Mesendoderm (in vitro differentiated cells): ENCODE measurements at regions not wholly inside any gene's neighbourhood (a gene's known extent, or its start where the extent isn't known, plus 50 kb on each side); places are given as distances from the start of the nearest gene placed in this dataset.

Experiments
- DNase-seq: peaks from one replicate; pipeline ENCODE4 v3.0.0; 2013
- H2AK5ac ChIP-seq: 2 replicates; pipeline ENCODE4 v1.6.1; 2013; ENCODE audit warnings: low read length, inconsistent platforms
- H2BK120ac ChIP-seq: 2 replicates; pipeline ENCODE4 v1.6.1; 2013; ENCODE audit warnings: low read depth, mild to moderate bottlenecking, low read length, moderate library complexity, mixed read lengths
- H2BK15ac ChIP-seq: replicated peaks from 2 replicates; pipeline ENCODE4 v1.6.1; 2013; ENCODE audit warnings: low read depth, mild to moderate bottlenecking, moderate library complexity
- H2BK5ac ChIP-seq: 2 replicates; pipeline ENCODE4 v1.6.1; 2013; ENCODE audit warnings: low read length, inconsistent platforms
- H3K18ac ChIP-seq: 2 replicates; pipeline ENCODE4 v1.6.1; 2013; ENCODE audit warnings: mild to moderate bottlenecking, low read length, mixed read lengths
- H3K23ac ChIP-seq: one replicate; pipeline ENCODE4 v1.6.1; 2013; ENCODE audit warnings: low read length
- H3K27ac ChIP-seq: 2 replicates; pipeline ENCODE4 v1.5.1; 2013; ENCODE audit warnings: low read depth, mild to moderate bottlenecking, inconsistent platforms, low read length, moderate library complexity
- H3K27me3 ChIP-seq: 2 replicates; pipeline ENCODE4 v1.6.1; 2013; ENCODE audit warnings: low read length, control low read depth, mild to moderate bottlenecking, inconsistent platforms; ENCODE audit not compliant: insufficient read depth, poor library complexity
- H3K36me3 ChIP-seq: 2 replicates; pipeline ENCODE4 v1.6.1; 2013; ENCODE audit warnings: low read length, inconsistent platforms; ENCODE audit not compliant: control insufficient read depth, insufficient read depth
- H3K4ac ChIP-seq: one replicate; pipeline ENCODE4 v1.6.1; 2013; ENCODE audit warnings: low read depth, mild to moderate bottlenecking, low read length, moderate library complexity
- H3K4me1 ChIP-seq: 2 replicates; pipeline ENCODE4 v1.6.1; 2013; ENCODE audit warnings: low read depth, low read length, inconsistent platforms; ENCODE audit not compliant: control insufficient read depth
- H3K4me2 ChIP-seq: 2 replicates; pipeline ENCODE4 v1.6.1; 2013; ENCODE audit warnings: low read length
- H3K4me3 ChIP-seq: 2 replicates; pipeline ENCODE4 v1.5.1; 2013; ENCODE audit warnings: mild to moderate bottlenecking, low read length
- H3K56ac ChIP-seq: one replicate; pipeline ENCODE4 v1.6.1; 2013; ENCODE audit warnings: low read length
- H3K79me1 ChIP-seq: 2 replicates; pipeline ENCODE4 v1.6.1; 2013; ENCODE audit warnings: low read length, inconsistent platforms
- H3K79me2 ChIP-seq: 2 replicates; pipeline ENCODE4 v1.6.1; 2013; ENCODE audit warnings: mild to moderate bottlenecking, low read length; ENCODE audit not compliant: control insufficient read depth, insufficient read depth
- H3K9ac ChIP-seq: 2 replicates; pipeline ENCODE4 v1.6.1; 2013; ENCODE audit warnings: low read length, inconsistent platforms
- H4K5ac ChIP-seq: one replicate; pipeline ENCODE4 v1.6.1; 2013; ENCODE audit warnings: low read length
- H4K8ac ChIP-seq: one replicate; pipeline ENCODE4 v1.6.1; 2013; ENCODE audit warnings: low read depth, mild to moderate bottlenecking, control low read depth, low read length, moderate library complexity
- WGBS: extraction: QIAGEN DNeasy Blood & Tissue Kit; methylation state at CpG from one replicate; pipeline ENCODE4 v1.1.7; 2013; ENCODE audit warnings: low lambda C conversion rate, missing lambda C conversion rate; ENCODE audit not compliant: insufficient coverage; ENCODE audit errors: extremely low coverage; 5-methylcytosine and 5-hydroxymethylcytosine counted together

- peak; percentile 87 for DNase-seq
- Histone ChIP-seq H2AK5ac (no peak overlapping the region), H3K4me3 (no peak overlapping the region), H3K27ac (peak overlapping the region; percentile 38), H3K9ac (no peak overlapping the region), H2BK5ac (peak overlapping the region; percentile 8), H3K23ac (no peak overlapping the region), H3K79me1 (no peaks in the 10 kb centered on the region), H4K5ac (no peak overlapping the region), H3K56ac (no peak overlapping the region), H3K18ac (peak overlapping the region; percentile 75), H3K36me3 (no peaks in the 10 kb centered on the region), H3K4me2 (peak overlapping the region; percentile 19), H3K79me2 (no peaks in the 10 kb centered on the region), H4K8ac (no peak overlapping the region), H3K4ac (peak overlapping the region; percentile 87), H3K27me3 (no peaks in the 10 kb centered on the region), H3K4me1 (peaks cover 6% of the 10 kb centered on the region), H2BK120ac (no peak overlapping the region), H2BK15ac (peak overlapping the region; percentile 12)
- no CpG with 5 or more reads among the region's 2 CpGs for WGBS
Observed at GRCh38 chr12:88951860-88952561, 371.7 kb upstream of the KITLG start.

GRCh38 chr12:88951177-88951576 is 370.9 kb upstream of the KITLG start:
- no peak overlapping the region for H3K56ac ChIP-seq
- no peak overlapping the region for H3K27ac ChIP-seq
- H3K79me2 ChIP-seq = no peaks in the 10 kb centered on the region
- H3K4me3 ChIP-seq = no peak overlapping the region
- H2BK15ac ChIP-seq = no peak overlapping the region
- no peak overlapping the region for H2BK120ac ChIP-seq
- no peak overlapping the region for H3K4ac ChIP-seq
- H3K4me1 ChIP-seq = peaks cover 6% of the 10 kb centered on the region
- no peak overlapping the region for H3K18ac ChIP-seq
- H2AK5ac ChIP-seq = no peak overlapping the region
- H3K23ac ChIP-seq = no peak overlapping the region
- no peaks in the 10 kb centered on the region for H3K27me3 ChIP-seq
- H3K9ac ChIP-seq = no peak overlapping the region
- no CpG with 5 or more reads among the region's 2 CpGs for WGBS
- H3K4me2 ChIP-seq = no peak overlapping the region
- DNase-seq = no peak
- H4K8ac ChIP-seq = no peak overlapping the region
- no peaks in the 10 kb centered on the region for H3K36me3 ChIP-seq
- H4K5ac ChIP-seq = no peak overlapping the region
- no peak overlapping the region for H2BK5ac ChIP-seq
- H3K79me1 ChIP-seq = no peaks in the 10 kb centered on the region

DNA sequence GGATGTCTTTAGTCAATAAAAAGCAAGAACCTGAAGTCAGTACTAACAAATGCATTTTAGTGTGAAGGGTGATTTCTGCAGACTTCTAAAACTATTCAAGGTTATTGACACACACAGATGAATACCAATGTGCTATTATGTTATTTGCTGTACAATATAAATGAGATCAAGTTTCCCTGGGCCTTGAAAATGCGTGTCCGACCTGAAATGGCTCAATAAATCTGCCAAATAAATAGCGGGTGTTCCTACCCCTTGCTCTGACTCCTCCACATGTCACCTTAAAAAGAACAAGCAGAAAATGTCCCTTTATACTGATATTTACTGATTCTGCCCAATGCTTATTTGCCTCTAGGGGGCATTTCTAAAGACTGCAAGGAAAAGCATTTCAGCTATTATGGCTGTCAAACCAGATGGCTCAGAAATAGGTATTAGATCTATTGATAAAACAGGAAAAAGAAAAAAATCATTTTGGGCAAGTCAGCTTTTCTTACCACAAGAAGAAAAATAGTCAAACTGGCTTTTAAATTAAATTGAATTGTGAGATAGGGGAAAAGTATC is 367.3 kb upstream of the KITLG start:
- no peaks in the 10 kb centered on the region for H3K79me1 ChIP-seq
- no peak overlapping the region for H3K27ac ChIP-seq
- no peaks in the 10 kb centered on the region for H3K27me3 ChIP-seq
- H3K4me1 ChIP-seq = peaks cover 7% of the 10 kb centered on the region
- H3K18ac ChIP-seq = peak overlapping the region; percentile 60
- H3K56ac ChIP-seq = no peak overlapping the region
- no peak overlapping the region for H2BK120ac ChIP-seq
- DNase-seq = no peak
- H4K5ac ChIP-seq = no peak overlapping the region
- H3K23ac ChIP-seq = no peak overlapping the region
- no peak overlapping the region for H3K4me2 ChIP-seq
- no peak overlapping the region for H2AK5ac ChIP-seq
- H4K8ac ChIP-seq = no peak overlapping the region
- no peak overlapping the region for H2BK15ac ChIP-seq
- no CpG with 5 or more reads among the region's 3 CpGs for WGBS
- no peaks in the 10 kb centered on the region for H3K79me2 ChIP-seq
- no peak overlapping the region for H2BK5ac ChIP-seq
- H3K9ac ChIP-seq = no peak overlapping the region
- no peaks in the 10 kb centered on the region for H3K36me3 ChIP-seq
- H3K4ac ChIP-seq = no peak overlapping the region
- H3K4me3 ChIP-seq = no peak overlapping the region

GRCh38 chr12:88946372-88946997 is 366.2 kb upstream of the KITLG start:
- Histone ChIP-seq H3K79me1 (no peaks in the 10 kb centered on the region), H3K4me2 (no peak overlapping the region), H4K5ac (no peak overlapping the region), H2BK5ac (no peak overlapping the region), H2BK15ac (peak overlapping the region; percentile 78), H3K27ac (no peak overlapping the region), H3K18ac (no peak overlapping the region), H3K27me3 (no peaks in the 10 kb centered on the region), H3K4me3 (no peak overlapping the region), H2BK120ac (no peak overlapping the region), H3K9ac (no peak overlapping the region), H3K36me3 (no peaks in the 10 kb centered on the region), H3K4me1 (peaks cover 3% of the 10 kb centered on the region), H3K4ac (no peak overlapping the region), H4K8ac (no peak overlapping the region), H3K56ac (no peak overlapping the region), H2AK5ac (no peak overlapping the region), H3K79me2 (no peaks in the 10 kb centered on the region), H3K23ac (no peak overlapping the region)
- DNase-seq = peak; percentile 18
- no CpG with 5 or more reads among the region's 5 CpGs for WGBS

- peak overlapping the region; percentile 15 for H4K8ac ChIP-seq
- H3K27me3 ChIP-seq = no peaks in the 10 kb centered on the region
- H3K9ac ChIP-seq = no peak overlapping the region
- peaks cover 3% of the 10 kb centered on the region for H3K4me1 ChIP-seq
- DNase-seq = no peak
- no peak overlapping the region for H3K27ac ChIP-seq
- H3K18ac ChIP-seq = peak overlapping the region; percentile 51
- H2BK15ac ChIP-seq = no peak overlapping the region
- H3K4ac ChIP-seq = no peak overlapping the region
- H2AK5ac ChIP-seq = no peak overlapping the region
- no peaks in the 10 kb centered on the region for H3K79me1 ChIP-seq
- no peaks in the 10 kb centered on the region for H3K79me2 ChIP-seq
- H2BK120ac ChIP-seq = peak overlapping the region; percentile 73
- no peak overlapping the region for H3K23ac ChIP-seq
- no CpG with 5 or more reads among the region's 3 CpGs for WGBS
- H4K5ac ChIP-seq = peak overlapping the region; percentile 48
- H3K56ac ChIP-seq = no peak overlapping the region
- H2BK5ac ChIP-seq = no peak overlapping the region
- H3K4me3 ChIP-seq = no peak overlapping the region
- H3K4me2 ChIP-seq = no peak overlapping the region
- H3K36me3 ChIP-seq = no peaks in the 10 kb centered on the region
Observed at GRCh38 chr12:88945051-88945732, 364.9 kb upstream of the KITLG start.
